Stimulated activated naive CD8-positive, alpha-beta T cell treated with anti-CD3 and anti-CD28 coated beads, Interleukin-15, amount 100 ng/mL, for 72 hours (primary cell): ENCODE measurements at regions not wholly inside any gene's neighbourhood (a gene's known extent, or its start where the extent isn't known, plus 50 kb on each side); places are given as distances from the start of the nearest gene placed in this dataset.
A peak's percentile ranks its signal among the peaks of the same experiment; 100 is the strongest.
"Not testable (repeated sequence)": the region's sequence is repeated elsewhere in the genome, so short reads cannot be mapped to it uniquely, and the experiment has no call there.

ENCODE experiments used
- ATAC-seq: fragments of 150-1000 bp; cut with Tn5 transposase; 2 replicates; pipeline ENCODE4 v1.10.0; 2021; ENCODE audit warnings: mild to moderate bottlenecking, moderate library complexity
- DNase-seq, 2 donors: peaks; one replicate each; pipeline ENCODE4 v3.0.0; 2021 to 2022
- H3K27ac Mint-ChIP-seq, 2 donors: one replicate each; pipeline ENCODE4 v1.8.0; 2022; ENCODE audit warnings: mild to moderate bottlenecking in 2 of 2, mixed read lengths in 2 of 2, moderate library complexity in 2 of 2
- H3K27me3 Mint-ChIP-seq: one replicate; pipeline ENCODE4 v1.8.0; 2022; ENCODE audit warnings: mixed read lengths
- H3K4me1 Mint-ChIP-seq: one replicate; pipeline ENCODE4 v1.8.0; 2022; ENCODE audit warnings: mild to moderate bottlenecking, mixed read lengths
- H3K4me3 Mint-ChIP-seq, 2 donors: one replicate each; pipeline ENCODE4 v1.8.0; 2022; ENCODE audit warnings: mild to moderate bottlenecking in 2 of 2, mixed read lengths in 2 of 2, moderate library complexity in 1 of 2
- H3K9me3 Mint-ChIP-seq, 2 donors: one replicate each; pipeline ENCODE4 v1.8.0; 2022; ENCODE audit warnings: mixed read lengths in 2 of 2

DNA sequence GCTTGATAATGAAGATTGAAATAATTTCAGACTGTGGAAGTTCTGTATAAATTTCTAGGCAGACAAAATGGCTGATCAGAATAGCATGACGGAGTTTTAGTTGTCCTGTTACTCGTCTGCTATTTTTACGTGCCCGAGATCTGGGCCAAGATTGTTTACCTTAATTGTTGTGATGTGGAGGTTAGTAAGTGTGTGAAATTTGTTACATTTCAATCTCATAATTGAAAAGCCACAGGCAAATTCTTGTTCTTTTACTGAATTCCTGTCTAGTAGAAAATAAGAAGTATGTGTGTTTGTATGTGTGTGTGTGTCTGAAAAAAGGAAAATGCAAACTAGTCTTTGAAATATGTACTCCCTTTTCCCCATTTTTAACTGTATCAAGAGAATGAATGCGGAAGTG is 115.2 kb downstream of the UTRN start:
- no peak overlapping the region for H3K4me3 Mint-ChIP-seq
- peaks cover 7% of the 10 kb centered on the region for H3K4me1 Mint-ChIP-seq

DNA sequence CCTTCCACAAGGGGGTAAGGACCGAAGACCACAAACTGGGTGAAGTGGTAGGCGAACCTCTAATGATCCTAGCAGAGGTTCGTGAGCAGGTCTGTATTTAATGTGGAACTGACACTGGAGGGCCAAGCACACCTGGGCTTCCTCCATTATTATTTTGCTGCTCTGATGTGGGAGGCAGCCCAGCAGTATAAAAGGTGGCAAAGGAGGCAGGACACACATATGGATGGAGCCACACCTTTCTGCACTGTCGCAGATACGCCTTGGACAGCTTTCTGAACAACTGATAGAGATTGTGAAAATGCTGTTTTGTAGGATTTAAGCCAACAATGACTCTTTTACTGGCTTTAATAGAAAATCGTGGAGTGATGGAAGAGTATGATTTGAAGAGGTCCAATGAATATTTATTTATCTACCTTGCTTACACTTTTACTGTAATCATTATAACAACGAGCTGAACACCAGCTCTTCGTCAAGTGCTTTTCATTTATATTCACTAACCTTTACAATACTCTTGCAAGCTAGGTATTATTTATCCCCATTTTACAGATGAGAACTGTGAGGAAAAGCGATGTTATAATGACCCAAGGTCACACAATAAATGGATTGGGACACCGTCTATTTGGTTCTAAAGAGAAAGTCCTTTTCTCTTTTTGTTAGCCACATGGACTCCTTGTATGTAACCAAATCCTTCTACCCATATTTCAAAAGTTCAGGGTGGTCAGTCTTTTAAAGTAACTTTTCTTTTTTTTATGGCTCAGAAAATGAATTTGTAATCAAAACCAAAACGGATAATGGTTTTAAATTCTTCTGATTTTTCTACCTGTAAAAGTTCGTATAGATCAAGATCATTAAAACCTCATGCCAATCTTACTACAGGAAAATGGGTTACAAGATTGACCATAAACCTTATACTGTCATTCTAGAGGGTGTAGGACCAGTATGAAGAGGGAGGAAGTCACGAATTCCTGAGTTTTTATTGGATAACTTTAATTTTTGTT is 116.9 kb downstream of the UTRN start:
- ATAC-seq = no peak
- peaks cover 6 to 11% of the 10 kb centered on the region in 2 donors for H3K9me3 Mint-ChIP-seq
- H3K27ac Mint-ChIP-seq = no peak overlapping the region
- peaks cover 13% of the 10 kb centered on the region for H3K4me1 Mint-ChIP-seq
- H3K4me3 Mint-ChIP-seq = no peak overlapping the region
- DNase-seq = no peak
- H3K27me3 Mint-ChIP-seq = no peaks in the 10 kb centered on the region

More for the DNA sequence above, 115.2 kb downstream of the UTRN start:
- Mint-ChIP-seq H3K9me3 (peaks cover 11% of the 10 kb centered on the region in 2 donors), H3K27ac (no peak overlapping the region), H3K27me3 (no peaks in the 10 kb centered on the region)
- ATAC-seq = no peak
- no peak for DNase-seq

DNA sequence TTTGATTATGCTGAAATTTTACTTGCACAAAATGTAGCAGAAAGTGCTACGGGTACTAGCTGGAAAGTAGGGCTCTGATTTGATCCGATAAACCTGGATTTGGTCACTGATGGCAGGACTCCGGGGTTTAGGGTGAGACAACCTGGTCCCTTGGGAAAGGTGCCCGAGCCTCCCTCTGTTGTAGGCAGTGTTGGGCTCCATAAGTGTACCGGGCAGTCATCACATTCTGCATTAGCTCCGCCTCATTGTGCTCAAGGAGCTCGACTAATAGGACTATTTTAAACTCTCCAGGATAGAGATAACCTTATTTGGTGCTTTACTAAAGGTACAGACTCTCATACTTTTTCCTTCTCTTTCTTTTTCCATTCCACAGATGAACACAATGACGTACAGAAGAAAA is 117.6 kb downstream of the UTRN start:
- H3K4me1 Mint-ChIP-seq = peaks cover 13% of the 10 kb centered on the region
- ATAC-seq (no peak), DNase-seq (no peak)
- H3K27me3 Mint-ChIP-seq = no peaks in the 10 kb centered on the region
- peaks cover 6 to 7% of the 10 kb centered on the region in 2 donors for H3K9me3 Mint-ChIP-seq
- H3K4me3 Mint-ChIP-seq = no peak overlapping the region
- H3K27ac Mint-ChIP-seq = no peak overlapping the region

DNA sequence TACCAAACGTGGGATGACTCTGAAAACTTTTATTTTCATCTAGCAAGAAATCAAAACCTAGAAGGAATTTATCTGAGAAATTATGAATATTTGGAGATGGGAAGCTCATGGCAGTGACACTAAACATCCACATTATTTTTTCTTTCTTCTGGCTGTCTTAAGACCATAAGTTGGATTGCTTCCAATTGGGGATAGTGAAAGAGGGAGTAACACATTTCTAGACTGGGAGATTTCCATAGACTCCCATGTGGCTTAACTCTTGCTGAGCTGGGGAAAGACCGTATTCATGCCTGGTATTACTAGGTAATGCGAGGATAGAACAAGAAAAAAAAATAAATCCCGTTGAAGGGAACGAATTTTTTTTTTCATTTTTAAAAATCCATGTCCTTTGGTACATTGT is 120.0 kb downstream of the UTRN start:
- Mint-ChIP-seq H3K27ac (no peak overlapping the region), H3K27me3 (no peaks in the 10 kb centered on the region), H3K4me3 (no peak overlapping the region), H3K4me1 (peaks cover 6% of the 10 kb centered on the region), H3K9me3 (no peaks in the 10 kb centered on the region)
- ATAC-seq (no peak), DNase-seq (no peak)

DNA sequence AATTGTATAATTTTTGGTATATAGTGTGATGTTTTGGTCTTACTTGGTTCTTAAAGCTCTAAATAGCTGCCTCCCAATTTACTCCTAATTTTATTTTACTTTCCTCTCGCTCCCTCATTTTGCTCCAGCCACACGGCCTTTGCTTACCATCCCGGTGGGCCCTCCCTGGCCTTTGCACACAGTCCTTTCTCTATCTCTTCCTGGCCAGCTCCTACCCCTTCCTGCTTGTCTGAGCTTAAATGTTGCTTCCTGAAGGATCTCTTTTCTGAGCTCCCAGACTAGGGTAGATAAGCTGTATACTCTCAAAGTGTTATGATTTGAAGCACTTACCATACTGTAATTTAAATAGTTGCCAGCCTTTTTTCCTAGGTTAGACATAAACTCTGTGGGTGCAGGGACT is 121.7 kb downstream of the UTRN start:
- H3K27ac Mint-ChIP-seq = no peak overlapping the region
- H3K4me1 Mint-ChIP-seq = peaks cover 17% of the 10 kb centered on the region
- DNase-seq (no peak), ATAC-seq (no peak)
- H3K27me3 Mint-ChIP-seq = no peaks in the 10 kb centered on the region
- H3K9me3 Mint-ChIP-seq = no peaks in the 10 kb centered on the region
- no peak overlapping the region for H3K4me3 Mint-ChIP-seq

DNA sequence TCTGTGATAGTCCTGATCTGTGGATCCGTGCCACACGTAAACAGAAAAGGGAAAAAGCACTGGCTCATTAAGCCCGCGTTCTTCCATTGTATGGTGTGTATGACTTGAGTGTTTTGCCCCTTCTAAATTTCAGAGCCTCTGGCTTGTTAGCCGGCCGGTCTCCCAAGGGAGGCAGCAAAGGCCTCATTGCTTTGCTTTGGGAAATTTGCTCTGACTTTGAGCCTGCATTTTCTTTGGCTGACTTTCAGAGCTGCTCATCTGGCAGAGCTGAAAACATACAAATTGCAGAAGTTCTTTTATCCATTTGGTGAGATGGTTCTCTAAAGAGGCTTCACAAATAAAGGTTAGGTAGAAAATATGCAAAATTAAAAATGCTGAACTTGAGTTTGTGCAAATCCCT is 123.0 kb downstream of the UTRN start:
- H3K9me3 Mint-ChIP-seq = no peaks in the 10 kb centered on the region
- H3K27ac Mint-ChIP-seq = no peak overlapping the region
- DNase-seq = no peak

DNA sequence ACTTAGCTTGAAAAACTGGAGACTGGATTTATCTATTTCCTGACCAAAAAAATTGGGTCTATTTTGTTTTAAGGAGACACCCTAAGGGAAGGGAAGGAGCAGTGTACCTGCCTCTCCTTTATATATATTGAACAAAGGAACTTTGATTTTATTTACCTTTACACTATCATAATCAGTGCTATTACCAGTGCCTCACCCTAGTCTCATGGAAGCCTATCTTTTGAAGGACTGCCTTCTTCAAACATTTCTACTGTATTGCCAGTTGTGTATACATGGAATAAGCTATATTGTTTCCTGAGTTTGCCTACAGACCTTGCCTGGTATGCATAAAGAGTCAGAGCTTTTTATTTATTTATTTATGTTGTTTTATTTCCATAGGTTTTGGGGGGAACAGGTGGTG is 124.9 kb downstream of the UTRN start:
- no peak overlapping the region for H3K27ac Mint-ChIP-seq
- H3K4me3 Mint-ChIP-seq = no peak overlapping the region
- peaks cover 26% of the 10 kb centered on the region for H3K4me1 Mint-ChIP-seq

More for the DNA sequence above, 123.0 kb downstream of the UTRN start:
- no peak for ATAC-seq
- Mint-ChIP-seq H3K27me3 (no peaks in the 10 kb centered on the region), H3K4me1 (peaks cover 23% of the 10 kb centered on the region), H3K4me3 (no peak overlapping the region)

DNA sequence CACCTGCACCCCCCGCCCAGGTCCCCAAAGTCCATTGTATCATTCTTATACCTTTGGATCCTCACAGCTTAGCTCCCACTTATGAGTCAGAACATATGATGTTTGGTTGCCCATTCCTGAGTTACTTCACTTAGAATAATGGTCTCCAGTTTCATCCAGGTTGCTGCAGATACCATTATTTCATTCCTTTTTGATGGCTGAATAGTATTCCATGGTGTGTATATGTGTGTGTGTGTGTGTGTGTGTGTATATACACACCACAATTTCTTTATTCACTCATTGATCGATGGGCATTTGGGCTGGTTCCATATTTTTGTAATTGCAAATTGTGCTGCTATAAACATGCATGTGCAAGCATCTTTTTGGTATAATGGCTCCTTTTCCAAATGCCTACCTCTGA is 125.4 kb downstream of the UTRN start:
- H3K4me1 Mint-ChIP-seq = peaks cover 29% of the 10 kb centered on the region
- H3K9me3 Mint-ChIP-seq, DNase-seq, H3K27me3 Mint-ChIP-seq, H3K4me3 Mint-ChIP-seq, ATAC-seq, H3K27ac Mint-ChIP-seq: not testable (repeated sequence)

More for the DNA sequence above, 124.9 kb downstream of the UTRN start:
- ATAC-seq = no peak
- Mint-ChIP-seq H3K9me3 (no peaks in the 10 kb centered on the region), H3K27me3 (no peaks in the 10 kb centered on the region)
- DNase-seq = no peak

DNA sequence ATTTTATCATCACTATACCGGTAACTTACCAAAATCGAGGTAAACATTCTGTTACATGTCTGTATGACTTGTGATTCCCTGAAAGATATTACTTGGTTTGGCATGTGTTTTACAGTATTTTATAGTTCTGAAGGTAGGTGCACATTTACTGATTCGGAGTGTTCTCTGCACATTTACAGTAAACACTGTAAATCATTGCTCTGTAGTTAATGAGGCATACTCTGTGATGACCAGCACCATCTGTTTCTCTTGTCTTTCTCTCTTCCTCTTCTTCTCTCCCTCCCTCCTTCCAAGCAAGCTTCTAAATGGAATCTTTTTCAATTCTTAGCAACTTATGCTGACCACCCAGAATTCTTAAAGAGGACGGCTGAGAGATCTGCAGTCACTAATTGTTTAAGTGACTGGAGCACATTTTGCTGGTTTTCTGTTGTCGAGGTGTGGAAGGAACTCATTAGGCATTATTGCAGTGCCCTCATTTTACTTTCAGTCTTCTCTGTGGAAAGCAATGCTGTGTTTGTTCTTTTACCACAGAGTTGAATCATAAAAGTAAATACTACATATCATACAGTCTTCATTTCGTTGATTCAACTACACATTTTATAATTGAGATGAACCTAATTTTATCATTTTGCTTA is 126.5 kb downstream of the UTRN start:
- no peak overlapping the region for H3K27ac Mint-ChIP-seq
- DNase-seq (no peak), ATAC-seq (peak; percentile 76)
- peak overlapping the region; percentile 40 to 55 for H3K4me3 Mint-ChIP-seq
- H3K4me1 Mint-ChIP-seq = peaks cover 37% of the 10 kb centered on the region
- no peaks in the 10 kb centered on the region for H3K27me3 Mint-ChIP-seq
- no peaks in the 10 kb centered on the region for H3K9me3 Mint-ChIP-seq

DNA sequence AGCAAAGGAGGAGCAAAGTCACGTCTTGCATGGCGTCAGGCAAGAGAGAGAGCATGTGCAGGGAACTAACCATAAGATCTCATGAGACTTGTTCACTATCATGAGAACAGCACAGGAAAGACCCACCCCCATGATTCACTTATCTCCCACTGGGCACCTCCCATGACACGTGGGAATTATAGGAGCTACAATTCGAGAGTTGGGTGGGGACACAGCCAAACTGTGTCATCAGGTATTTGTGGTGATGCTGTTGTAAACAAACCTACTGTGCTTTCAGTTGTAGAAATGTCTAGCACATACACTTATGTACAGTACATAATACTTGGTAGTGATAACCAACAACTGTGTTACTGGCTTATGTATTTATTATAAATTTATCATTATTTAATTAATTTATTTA is 128.3 kb downstream of the UTRN start:
- no peak overlapping the region for H3K27ac Mint-ChIP-seq
- no peaks in the 10 kb centered on the region for H3K9me3 Mint-ChIP-seq
- H3K4me1 Mint-ChIP-seq = peaks cover 41% of the 10 kb centered on the region
- H3K4me3 Mint-ChIP-seq = no peak overlapping the region
- DNase-seq (no peak), ATAC-seq (no peak)
- no peaks in the 10 kb centered on the region for H3K27me3 Mint-ChIP-seq

DNA sequence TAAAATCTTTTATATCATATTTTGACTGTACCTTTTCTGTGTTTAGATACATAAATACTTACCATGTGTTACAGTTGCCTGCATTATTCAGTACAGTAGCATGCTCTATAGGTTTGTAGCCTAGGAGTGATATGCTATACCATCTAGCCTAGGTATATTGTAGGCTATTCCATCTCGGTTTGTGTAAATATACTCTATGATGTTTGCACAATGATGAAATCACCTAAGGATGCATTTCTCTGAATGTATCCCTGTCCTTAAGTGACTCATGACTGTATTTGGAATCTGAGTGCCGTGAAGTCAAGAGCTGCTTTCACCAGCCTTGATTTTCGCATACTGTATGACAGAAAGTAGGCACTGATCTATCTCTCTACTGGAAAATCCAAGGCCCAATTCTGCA is 129.9 kb downstream of the UTRN start:
- Mint-ChIP-seq H3K4me1 (peaks cover 57% of the 10 kb centered on the region), H3K9me3 (no peaks in the 10 kb centered on the region), H3K4me3 (no peak overlapping the region), H3K27me3 (no peaks in the 10 kb centered on the region), H3K27ac (no peak overlapping the region)
- DNase-seq (no peak), ATAC-seq (no peak)

DNA sequence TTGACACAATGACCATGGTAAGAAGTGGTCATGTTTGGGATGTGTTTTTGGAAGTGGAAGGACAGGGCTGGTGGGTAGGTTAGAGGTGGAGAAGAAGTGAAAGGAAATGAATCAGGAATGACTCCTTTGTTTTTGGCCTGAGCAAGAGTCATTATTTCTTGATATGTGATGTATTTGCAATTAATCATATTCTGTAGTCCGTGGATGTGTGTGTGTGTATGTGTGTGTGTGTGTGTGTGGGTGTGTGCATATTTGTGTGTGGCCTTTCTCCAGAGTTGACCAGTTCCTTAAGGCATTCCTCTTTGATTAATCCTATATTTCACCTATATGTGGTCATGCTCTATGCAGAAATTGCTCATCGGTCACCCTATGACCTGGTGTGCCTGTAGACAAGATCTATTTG is 130.7 kb downstream of the UTRN start:
- H3K27ac Mint-ChIP-seq = no peak overlapping the region
- peaks cover 55% of the 10 kb centered on the region for H3K4me1 Mint-ChIP-seq
- no peaks in the 10 kb centered on the region for H3K27me3 Mint-ChIP-seq
- no peaks in the 10 kb centered on the region for H3K9me3 Mint-ChIP-seq
- no peak for ATAC-seq
- H3K4me3 Mint-ChIP-seq = no peak overlapping the region
- no peak for DNase-seq

DNA sequence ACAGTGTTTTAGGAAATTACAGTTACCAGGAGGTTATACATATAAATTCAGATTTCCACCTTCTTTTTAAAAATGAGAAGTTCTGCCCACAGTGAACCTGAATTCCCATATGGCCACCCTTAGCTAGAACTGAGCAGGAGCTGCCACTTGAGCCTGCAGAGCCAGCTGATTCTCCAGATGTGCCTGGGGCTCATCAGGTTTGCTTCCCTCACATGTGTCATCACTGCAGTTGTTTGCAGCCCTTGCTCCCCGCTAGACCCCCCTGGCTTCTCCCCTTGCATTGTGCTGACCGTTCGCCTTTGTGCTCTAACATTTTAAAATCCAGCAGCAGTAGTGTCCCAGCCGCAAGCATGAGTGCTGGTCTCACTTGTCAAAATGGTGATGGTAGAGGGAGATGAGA is 131.1 kb downstream of the UTRN start:
- Mint-ChIP-seq H3K4me1 (peaks cover 51% of the 10 kb centered on the region), H3K4me3 (no peak overlapping the region), H3K27ac (no peak overlapping the region), H3K27me3 (no peaks in the 10 kb centered on the region), H3K9me3 (no peaks in the 10 kb centered on the region)
- ATAC-seq (no peak), DNase-seq (no peak)

DNA sequence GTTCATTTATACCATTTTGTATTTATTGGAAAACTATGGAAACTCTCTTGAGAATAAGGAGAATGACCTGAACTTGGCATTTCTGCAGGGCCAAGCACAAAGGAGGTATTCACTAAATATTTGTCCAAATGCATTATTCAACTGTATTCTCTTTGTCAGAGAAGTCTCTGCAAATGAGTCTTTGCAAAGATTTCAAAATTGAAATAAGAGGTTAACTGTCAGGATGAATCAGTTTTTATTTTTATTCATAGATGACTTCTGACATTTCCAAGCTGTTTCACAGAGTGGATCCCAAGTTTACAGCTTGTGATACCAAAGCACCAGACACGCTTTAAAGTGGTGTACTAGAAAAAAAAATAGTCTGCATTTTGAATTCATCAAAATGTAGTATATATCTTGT is 131.6 kb downstream of the UTRN start:
- ATAC-seq (no peak), DNase-seq (no peak)
- H3K4me1 Mint-ChIP-seq = peaks cover 46% of the 10 kb centered on the region
- no peaks in the 10 kb centered on the region for H3K27me3 Mint-ChIP-seq
- no peak overlapping the region for H3K4me3 Mint-ChIP-seq
- H3K27ac Mint-ChIP-seq = no peak overlapping the region
- no peaks in the 10 kb centered on the region for H3K9me3 Mint-ChIP-seq

DNA sequence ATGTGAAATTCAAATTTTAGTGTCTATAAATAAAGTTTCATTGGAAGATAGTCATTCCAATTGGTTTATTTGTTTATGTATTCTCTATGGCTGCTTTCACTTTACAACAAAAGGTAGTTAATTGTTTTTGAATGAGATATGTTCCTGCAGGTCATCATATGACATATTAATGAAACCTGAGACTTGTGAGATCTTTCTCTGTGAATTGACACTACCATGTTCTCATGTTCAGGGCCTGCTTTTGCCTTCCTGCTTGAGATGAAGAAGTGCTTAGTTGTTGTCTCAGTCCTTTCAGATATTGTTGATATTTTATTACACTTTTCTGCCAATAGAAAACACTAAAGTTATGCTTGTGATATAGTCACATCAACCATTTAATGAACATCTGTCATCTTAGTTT is 132.5 kb downstream of the UTRN start:
- DNase-seq (no peak), ATAC-seq (no peak)
- Mint-ChIP-seq H3K27me3 (no peaks in the 10 kb centered on the region), H3K27ac (no peak overlapping the region), H3K4me1 (peaks cover 44% of the 10 kb centered on the region), H3K4me3 (no peak overlapping the region), H3K9me3 (no peaks in the 10 kb centered on the region)

DNA sequence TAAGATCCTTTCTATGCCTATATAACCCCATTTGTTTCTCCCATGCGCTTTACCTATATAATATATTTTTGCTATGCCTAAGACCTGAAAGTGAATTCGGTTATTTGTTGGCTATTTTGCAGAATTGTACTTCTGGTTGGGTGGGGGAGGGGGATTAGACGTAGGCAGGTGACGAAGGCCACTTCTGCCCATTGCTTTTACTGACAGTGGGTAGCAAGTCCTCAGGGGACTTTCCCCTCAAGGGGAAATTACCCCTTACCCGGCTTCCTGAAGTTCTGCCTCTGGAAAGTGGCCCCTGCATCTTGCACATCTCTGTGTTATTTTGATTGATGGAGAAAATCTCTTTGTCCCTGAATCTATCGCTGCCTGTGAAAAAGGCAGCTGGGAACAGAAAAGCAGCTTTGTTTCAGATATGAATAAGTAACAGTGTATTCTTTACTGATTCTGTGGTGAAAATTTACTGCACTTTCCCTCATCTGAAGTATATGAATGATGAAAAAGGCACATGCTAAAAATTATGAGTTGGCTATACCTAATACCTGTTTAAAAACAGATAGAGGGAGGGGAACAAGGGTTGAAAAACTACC is 133.9 kb downstream of the UTRN start:
- H3K9me3 Mint-ChIP-seq = no peaks in the 10 kb centered on the region
- H3K27me3 Mint-ChIP-seq = no peaks in the 10 kb centered on the region
- no peak for DNase-seq
- no peak for ATAC-seq
- H3K27ac Mint-ChIP-seq = no peak overlapping the region
- peaks cover 36% of the 10 kb centered on the region for H3K4me1 Mint-ChIP-seq
- H3K4me3 Mint-ChIP-seq = no peak overlapping the region
